OCI-LY3 (cell line): ENCODE measurements at regions not wholly inside any gene's neighbourhood (a gene's known extent, or its start where the extent isn't known, plus 50 kb on each side); places are given as distances from the start of the nearest gene placed in this dataset.

ENCODE experiments used
- CTCF ChIP-seq: fragments of 200-600, 300-600 bp; sonication (generic); IDR thresholded peaks from 2 replicates; pipeline ENCODE4 v1.5.1; 2014; ENCODE audit warnings: antibody characterized with exemption, low read length, low read depth
- EZH2phosphoT487 ChIP-seq: fragments of 200-600 bp; shearing (Covaris generic); IDR thresholded peaks from 2 replicates; pipeline ENCODE4 v1.6.1; 2018; ENCODE audit warnings: antibody characterized with exemption, mixed run types, low read depth

- TF ChIP-seq CTCF (no peak), EZH2phosphoT487 (no peak)
Measured at GRCh38 chr3:193871220-193871485, 264.8 kb upstream of the HES1 start.
